Neural cell (in vitro differentiated cells): ENCODE measurements at regions not wholly inside any gene's neighbourhood (a gene's known extent, or its start where the extent isn't known, plus 50 kb on each side); places are given as distances from the start of the nearest gene placed in this dataset.

Experiments used
- H2AFZ ChIP-seq: fragments of 200-600, 300-800 bp; sonication (generic), shearing (Covaris generic); 2 replicates; pipeline ENCODE4 v1.6.0; 2014; ENCODE audit warnings: low read depth, mild to moderate bottlenecking, antibody characterized with exemption, low read length, moderate library complexity
- H3F3A ChIP-seq: fragments of 200-600 bp; shearing (Covaris generic); 2 replicates; pipeline ENCODE4 v1.6.1; 2016; ENCODE audit warnings: mild to moderate bottlenecking, moderate library complexity, mixed read lengths, antibody characterized with exemption, low read length; ENCODE audit not compliant: insufficient read depth, poor library complexity, severe bottlenecking
- H3K27ac ChIP-seq: fragments of 200-600, 300-800 bp; sonication (generic), shearing (Covaris generic); 2 replicates; pipeline ENCODE4 v1.5.1; 2014; ENCODE audit warnings: mild to moderate bottlenecking, low read length, moderate library complexity
- H3K27me3 ChIP-seq: fragments of 300-800, 200-600 bp; sonication (generic), shearing (Covaris generic); 2 replicates; pipeline ENCODE4 v1.6.0; 2014; ENCODE audit warnings: mild to moderate bottlenecking, low read depth, low read length, moderate library complexity; ENCODE audit not compliant: insufficient read depth
- H3K36me3 ChIP-seq: fragments of 300-800, 200-600 bp; sonication (generic), shearing (Covaris generic); 2 replicates; pipeline ENCODE4 v1.5.1; 2014; ENCODE audit warnings: mild to moderate bottlenecking, antibody characterized with exemption, low read length, moderate library complexity; ENCODE audit not compliant: insufficient read depth
- H3K4me2 ChIP-seq: fragments of 300-800, 200-600 bp; sonication (generic), shearing (Covaris generic); 2 replicates; pipeline ENCODE4 v1.6.0; 2014; ENCODE audit warnings: mild to moderate bottlenecking, low read length
- H3K4me3 ChIP-seq: fragments of 300-800, 200-600 bp; sonication (generic), shearing (Covaris generic); 2 replicates; pipeline ENCODE4 v1.5.1; 2014; ENCODE audit warnings: mild to moderate bottlenecking, low read length, moderate library complexity
- H3K79me2 ChIP-seq: fragments of 200-600 bp; shearing (Covaris generic); replicated peaks from 2 replicates; pipeline ENCODE4 v1.6.0; 2014; ENCODE audit warnings: mild to moderate bottlenecking, low read length, moderate library complexity; ENCODE audit not compliant: insufficient read depth
- H3K9ac ChIP-seq: fragments of 300-800, 200-600 bp; sonication (generic), shearing (Covaris generic); 2 replicates; pipeline ENCODE4 v1.6.1; 2016; ENCODE audit warnings: mild to moderate bottlenecking, low read length, mixed read lengths
- H3K9me2 ChIP-seq: fragments of 200-600 bp; shearing (Covaris generic); 2 replicates; pipeline ENCODE4 v1.6.1; 2016; ENCODE audit warnings: mild to moderate bottlenecking, low read length, mixed read lengths; ENCODE audit not compliant: insufficient read depth
- H3K9me3 ChIP-seq: fragments of 200-600, 300-800 bp; sonication (generic), shearing (Covaris generic); 2 replicates; pipeline ENCODE4 v1.6.1; 2016; ENCODE audit warnings: mild to moderate bottlenecking, mixed run types, low read length, moderate library complexity, mixed read lengths
- H4K20me1 ChIP-seq: fragments of 200-600 bp; shearing (Covaris generic); 2 replicates; pipeline ENCODE4 v1.6.1; 2016; ENCODE audit warnings: mild to moderate bottlenecking, mixed run types; ENCODE audit not compliant: insufficient read depth
- CTCF ChIP-seq: fragments of 450-650 bp; IDR thresholded peaks from 2 replicates; pipeline ENCODE4 v1.5.1; 2014; ENCODE audit warnings: antibody characterized with exemption, mild to moderate bottlenecking, moderate library complexity; ENCODE audit not compliant: poor library complexity, severe bottlenecking
- EP300 ChIP-seq: fragments of 450-650 bp; conservative IDR thresholded peaks from 2 replicates; pipeline ENCODE4 v1.6.1; 2014; ENCODE audit warnings: antibody characterized with exemption, mild to moderate bottlenecking, moderate library complexity; ENCODE audit not compliant: poor library complexity, severe bottlenecking
- EZH2 ChIP-seq: fragments of 200-600, 300-800 bp; shearing (Covaris generic), sonication (generic); IDR thresholded peaks from 2 replicates; pipeline ENCODE4 v1.6.1; 2014; ENCODE audit warnings: antibody characterized with exemption, low read length, borderline replicate concordance, mild to moderate bottlenecking; ENCODE audit not compliant: insufficient read depth, poor library complexity, severe bottlenecking
- MXI1 ChIP-seq: fragments of 450-650 bp; conservative IDR thresholded peaks from 2 replicates; pipeline ENCODE4 v1.6.1; 2014; ENCODE audit warnings: antibody characterized with exemption, mild to moderate bottlenecking; ENCODE audit not compliant: poor library complexity, severe bottlenecking
- POLR2AphosphoS5 ChIP-seq: IDR thresholded peaks from 2 replicates; pipeline ENCODE4 v1.6.1; 2012
- RAD21 ChIP-seq: fragments of 450-650 bp; conservative IDR thresholded peaks from 2 replicates; pipeline ENCODE4 v1.6.1; 2014; ENCODE audit warnings: antibody characterized with exemption, mild to moderate bottlenecking, moderate library complexity
- REST ChIP-seq: IDR thresholded peaks from 2 replicates; pipeline ENCODE4 v1.6.1; 2012; ENCODE audit warnings: borderline replicate concordance
- SMC3 ChIP-seq: fragments of 450-650 bp; conservative IDR thresholded peaks from 2 replicates; pipeline ENCODE4 v1.6.1; 2014; ENCODE audit warnings: antibody characterized with exemption, mild to moderate bottlenecking, moderate library complexity; ENCODE audit not compliant: poor library complexity
- TAF1 ChIP-seq: IDR thresholded peaks from 2 replicates; pipeline ENCODE4 v1.6.1; 2012; ENCODE audit warnings: low read depth

- no peak overlapping the region for H3K9ac ChIP-seq
- H4K20me1 ChIP-seq: no peaks in the 10 kb centered on the region
- H3K27me3 ChIP-seq: no peaks in the 10 kb centered on the region
- no peaks in the 10 kb centered on the region for H3K9me3 ChIP-seq
- no peak overlapping the region for H3K4me3 ChIP-seq
- H2AFZ ChIP-seq: no peak overlapping the region
- H3K36me3 ChIP-seq: no peaks in the 10 kb centered on the region
- H3K27ac ChIP-seq: no peak overlapping the region
- no peaks in the 10 kb centered on the region for H3K9me2 ChIP-seq
- H3F3A ChIP-seq: no peaks in the 10 kb centered on the region
- no peaks in the 10 kb centered on the region for H3K79me2 ChIP-seq
- no peak overlapping the region for H3K4me2 ChIP-seq
- no peak for TF ChIP-seq POLR2AphosphoS5
- peak; percentile 71 for TF ChIP-seq RAD21
- TF ChIP-seq CTCF: peak; percentile 60
- no peak for TF ChIP-seq EP300
- TF ChIP-seq MXI1: no peak
- TF ChIP-seq SMC3: peak; percentile 73
Observed at GRCh38 chr3:81871358-81872155, 110.1 kb upstream of the GBE1 start.

GRCh38 chr3:81869382-81869781 is 107.9 kb upstream of the GBE1 start:
- no peaks in the 10 kb centered on the region for H3K9me3 ChIP-seq
- H3K27me3 ChIP-seq: no peaks in the 10 kb centered on the region
- no peak overlapping the region for H2AFZ ChIP-seq
- no peak overlapping the region for H3K9ac ChIP-seq
- H3K79me2 ChIP-seq: no peaks in the 10 kb centered on the region
- H3F3A ChIP-seq: no peaks in the 10 kb centered on the region
- H3K27ac ChIP-seq: no peak overlapping the region
- H3K36me3 ChIP-seq: no peaks in the 10 kb centered on the region
- no peaks in the 10 kb centered on the region for H3K9me2 ChIP-seq
- TF ChIP-seq RAD21 (no peak), MXI1 (no peak), CTCF (no peak), SMC3 (no peak), REST (no peak), EZH2 (no peak), TAF1 (no peak), POLR2AphosphoS5 (no peak), EP300 (no peak)
- H3K4me3 ChIP-seq: no peak overlapping the region
- H3K4me2 ChIP-seq: no peak overlapping the region
- no peaks in the 10 kb centered on the region for H4K20me1 ChIP-seq
